ENCODE measurements at regions not wholly inside any gene's neighbourhood (a gene's known extent, or its start where the extent isn't known, plus 50 kb on each side); places are given as distances from the start of the nearest gene placed in this dataset.

DNA sequence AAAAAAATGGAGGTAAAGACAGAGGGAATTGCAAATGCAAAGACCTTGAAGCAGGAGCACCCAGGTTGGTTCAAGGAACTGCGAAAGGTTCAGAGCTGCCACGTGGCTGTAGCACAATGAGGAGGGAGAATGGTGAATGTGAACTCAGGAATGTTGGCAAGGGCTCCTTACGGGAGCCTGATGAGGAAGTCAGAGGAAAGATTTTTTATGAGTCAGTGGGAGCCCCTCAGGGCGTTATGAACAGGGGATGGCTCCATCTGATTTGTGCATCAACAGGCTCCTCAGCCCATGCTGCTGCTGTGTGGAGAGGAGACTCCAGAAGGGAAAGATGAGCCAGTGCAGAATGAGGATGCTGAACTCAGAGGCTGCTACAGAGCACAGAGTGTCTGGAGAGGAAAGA is 194.4 kb downstream of the ARRDC4 start:
- TF ChIP-seq CTCF (conservative IDR thresholded peaks at IDR 0.05; ENCODE audit: low read depth, low read length): no peak
- no peak for TF ChIP-seq EZH2 (IDR thresholded peaks at IDR 0.05; ENCODE audit: low read length, unreplicated experiment)
- TF ChIP-seq EZH2phosphoT487 (IDR thresholded peaks at IDR 0.05; ENCODE audit: borderline replicate concordance, low read length): no peak
